GM23338 (cell line): ENCODE measurements at regions not wholly inside any gene's neighbourhood (a gene's known extent, or its start where the extent isn't known, plus 50 kb on each side); places are given as distances from the start of the nearest gene placed in this dataset.
"Not testable (repeated sequence)": the region's sequence is repeated elsewhere in the genome, so short reads cannot be mapped to it uniquely, and the experiment has no call there.

Experiments
- ATAC-seq: fragments of 200-7000 bp; cut with Tn5 transposase; 3 replicates; pipeline ENCODE4 v1.9.1; 2020
- DNase-seq: peaks from one replicate; pipeline ENCODE4 v3.0.0-alpha.2; 2015; ENCODE audit warnings: low spot score
- H2AFZ ChIP-seq: fragments of 200-600 bp; sonication (generic); 2 replicates; pipeline ENCODE4 v1.8.0; 2016; ENCODE audit warnings: antibody characterized with exemption, mild to moderate bottlenecking, moderate library complexity
- H3F3A ChIP-seq: fragments of 200-600 bp; sonication (generic); replicated peaks from 2 replicates; pipeline ENCODE4 v1.8.0; 2017; ENCODE audit warnings: antibody characterized with exemption, mixed run types, low read depth
- H3K27ac ChIP-seq: fragments of 200-600 bp; sonication (generic); 2 replicates; pipeline ENCODE4 v1.6.1; 2016; ENCODE audit warnings: low read depth
- H3K27me3 ChIP-seq: fragments of 200-600 bp; sonication (generic); 2 replicates; pipeline ENCODE4 v1.8.0; 2016; ENCODE audit warnings: mild to moderate bottlenecking, mixed run types, moderate library complexity; ENCODE audit not compliant: insufficient read depth
- H3K36me3 ChIP-seq: fragments of 200-600 bp; sonication (generic); 2 replicates; pipeline ENCODE4 v1.8.0; 2016; ENCODE audit warnings: mild to moderate bottlenecking; ENCODE audit not compliant: insufficient read depth
- H3K4me1 ChIP-seq: fragments of 200-600 bp; sonication (generic); 2 replicates; pipeline ENCODE4 v1.8.0; 2016; ENCODE audit warnings: mild to moderate bottlenecking, moderate library complexity; ENCODE audit not compliant: insufficient read depth
- H3K4me2 ChIP-seq: fragments of 200-600 bp; sonication (generic); 2 replicates; pipeline ENCODE4 v1.7.1; 2017; ENCODE audit warnings: mixed run types
- H3K4me3 ChIP-seq: fragments of 200-600 bp; sonication (generic); 2 replicates; pipeline ENCODE4 v1.6.1; 2016; ENCODE audit warnings: mixed run types
- H3K79me2 ChIP-seq: fragments of 200-600 bp; sonication (generic); replicated peaks from 2 replicates; pipeline ENCODE4 v1.8.0; 2017; ENCODE audit warnings: mild to moderate bottlenecking; ENCODE audit not compliant: insufficient read depth
- H3K9me2 ChIP-seq: fragments of 200-600 bp; sonication (generic); 2 replicates; pipeline ENCODE4 v1.8.0; 2017; ENCODE audit not compliant: insufficient read depth
- H4K20me1 ChIP-seq: fragments of 200-600 bp; sonication (generic); replicated peaks from 2 replicates; pipeline ENCODE4 v1.8.0; 2017; ENCODE audit warnings: mild to moderate bottlenecking; ENCODE audit not compliant: insufficient read depth
- H3K27ac Mint-ChIP-seq: 2 replicates; pipeline ENCODE4 v1.8.0; 2020; ENCODE audit warnings: inconsistent platforms, mild to moderate bottlenecking, moderate library complexity, mixed read lengths
- H3K27me3 Mint-ChIP-seq: 3 replicates; pipeline ENCODE4 v1.8.0; 2022; ENCODE audit warnings: low read depth, mild to moderate bottlenecking, moderate library complexity, mixed read lengths, inconsistent platforms; ENCODE audit not compliant: insufficient read depth, poor library complexity
- H3K36me3 Mint-ChIP-seq: 3 replicates; pipeline ENCODE4 v1.8.0; 2021; ENCODE audit warnings: low read depth, mild to moderate bottlenecking, inconsistent platforms, moderate library complexity, mixed read lengths
- H3K4me1 Mint-ChIP-seq: 3 replicates; pipeline ENCODE4 v1.8.0; 2020; ENCODE audit warnings: mild to moderate bottlenecking, inconsistent platforms, mixed read lengths
- H3K4me3 Mint-ChIP-seq: 3 replicates; pipeline ENCODE4 v1.8.0; 2021; ENCODE audit warnings: moderate library complexity, mild to moderate bottlenecking, inconsistent platforms, mixed read lengths
- H3K9me3 Mint-ChIP-seq: 3 replicates; pipeline ENCODE4 v1.8.0; 2020; ENCODE audit warnings: moderate library complexity, mild to moderate bottlenecking, inconsistent platforms, mixed read lengths
- EZH2 ChIP-seq: fragments of 200-600 bp; sonication (generic); IDR thresholded peaks from one replicate; pipeline ENCODE4 v1.8.0; 2017; ENCODE audit warnings: antibody characterized with exemption, mild to moderate bottlenecking, low read depth; ENCODE audit not compliant: unreplicated experiment
- STAT1 ChIP-seq: IDR thresholded peaks from one replicate; pipeline ENCODE4 v1.6.1; 2016; ENCODE audit warnings: antibody characterized with exemption; ENCODE audit not compliant: unreplicated experiment
- ZNF114 ChIP-seq: fragments of 250-450 bp; sonication (Bioruptor Pico); IDR thresholded peaks from 2 replicates; pipeline ENCODE4 v1.5.0; 2020; ENCODE audit warnings: mild to moderate bottlenecking, moderate library complexity
- ZNF331 ChIP-seq: fragments of 250-450 bp; sonication (Bioruptor Pico); IDR thresholded peaks from 2 replicates; pipeline ENCODE4 v1.5.0; 2020; ENCODE audit warnings: low read depth, mild to moderate bottlenecking, moderate library complexity
- TF ChIP-seq, protein P1 (sequence below): IDR thresholded peaks from 2 replicates; pipeline ENCODE4 v1.6.1; 2016; ENCODE audit warnings: antibody characterized with exemption
- TF ChIP-seq, protein P2 (sequence below): IDR thresholded peaks from one replicate; pipeline ENCODE4 v1.6.1; 2018; ENCODE audit warnings: antibody characterized with exemption; ENCODE audit not compliant: unreplicated experiment

DNA sequence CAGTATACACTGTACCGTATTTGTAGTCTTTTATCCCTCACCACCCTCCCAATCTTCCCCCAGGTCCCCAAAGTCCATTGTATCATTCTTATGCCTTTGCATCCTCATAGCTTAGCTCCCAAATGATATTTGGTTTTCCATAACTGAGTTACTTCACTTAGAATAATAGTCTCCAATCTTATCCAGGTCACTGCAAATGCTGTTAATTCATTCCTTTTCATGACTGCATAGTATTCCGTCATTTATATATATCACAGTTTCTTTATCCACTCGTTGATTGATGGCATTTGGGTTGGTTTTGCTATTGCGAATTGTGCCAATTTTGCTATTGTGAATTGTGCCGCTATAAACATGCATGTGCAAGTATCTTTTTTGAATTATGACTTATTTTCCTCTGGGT lies 83.6 kb upstream of the MSTN start:
- not testable (repeated sequence) for H3F3A ChIP-seq, H3K36me3 ChIP-seq, ATAC-seq, DNase-seq, H3K4me3 Mint-ChIP-seq, H3K27me3 ChIP-seq, H3K27ac Mint-ChIP-seq, H3K79me2 ChIP-seq, H3K27ac ChIP-seq, H3K9me2 ChIP-seq, H3K4me1 ChIP-seq, H3K4me3 ChIP-seq, H2AFZ ChIP-seq, H3K36me3 Mint-ChIP-seq, H3K4me2 ChIP-seq, H4K20me1 ChIP-seq, H3K27me3 Mint-ChIP-seq
- Mint-ChIP-seq H3K9me3 (peaks cover 35% of the 10 kb centered on the region), H3K4me1 (peaks cover 11% of the 10 kb centered on the region)

DNA sequence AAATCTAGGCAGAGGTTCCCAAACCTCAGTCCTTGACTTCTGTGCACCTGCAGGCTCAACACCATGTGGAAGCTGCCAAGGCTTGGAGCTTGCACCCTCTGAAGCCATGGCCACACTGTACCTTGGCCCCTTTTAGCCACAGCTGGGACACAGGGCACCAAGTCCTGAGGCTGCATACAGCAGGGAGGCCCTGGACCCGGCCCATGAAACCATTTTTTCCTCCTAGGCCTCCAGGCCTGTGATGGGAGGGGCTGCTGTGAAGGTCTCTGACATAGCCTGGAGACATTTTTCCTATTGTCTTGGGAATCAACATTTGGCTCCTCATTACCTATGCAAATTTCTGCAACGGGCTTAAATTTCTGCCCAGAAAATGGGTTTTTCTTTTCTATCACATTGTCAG lies 77.9 kb upstream of the MSTN start:
- not testable (repeated sequence) for H3K4me3 ChIP-seq, ATAC-seq, H3K27me3 ChIP-seq, H3K4me1 ChIP-seq, H3F3A ChIP-seq, H4K20me1 ChIP-seq, H3K9me2 ChIP-seq, H3K27ac ChIP-seq, H3K79me2 ChIP-seq, H3K4me1 Mint-ChIP-seq, DNase-seq, H3K27ac Mint-ChIP-seq, H3K4me2 ChIP-seq, H2AFZ ChIP-seq, H3K36me3 ChIP-seq, H3K27me3 Mint-ChIP-seq, H3K4me3 Mint-ChIP-seq
- peaks cover 53% of the 10 kb centered on the region for H3K9me3 Mint-ChIP-seq
- peaks cover 21% of the 10 kb centered on the region for H3K36me3 Mint-ChIP-seq

DNA sequence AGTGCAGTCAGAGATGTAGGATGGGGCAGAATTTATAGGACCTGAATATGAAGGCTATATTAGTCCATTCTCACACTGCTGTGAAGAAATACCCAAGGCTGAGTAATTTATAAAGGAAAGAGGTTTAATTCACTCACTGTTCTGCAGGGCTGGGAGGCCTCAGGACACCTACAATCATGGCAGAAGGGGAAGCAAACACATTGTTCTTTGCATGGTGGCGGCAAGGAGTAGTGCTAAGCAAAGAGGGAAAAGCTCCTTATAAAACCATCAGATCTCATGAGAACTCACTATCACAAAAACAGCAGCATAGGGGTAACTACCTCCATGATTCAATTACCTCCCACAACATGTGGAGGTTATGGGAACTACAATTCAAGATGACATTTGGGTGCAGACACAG lies 76.8 kb upstream of the MSTN start:
- H3K4me2 ChIP-seq: no peak overlapping the region
- peaks cover 8% of the 10 kb centered on the region; the same call in 1 of the 2 replicates for H3K9me2 ChIP-seq
- peaks cover 21% of the 10 kb centered on the region for H3K36me3 Mint-ChIP-seq
- no peaks in the 10 kb centered on the region for H3K27me3 Mint-ChIP-seq
- TF ChIP-seq, protein P1, sequence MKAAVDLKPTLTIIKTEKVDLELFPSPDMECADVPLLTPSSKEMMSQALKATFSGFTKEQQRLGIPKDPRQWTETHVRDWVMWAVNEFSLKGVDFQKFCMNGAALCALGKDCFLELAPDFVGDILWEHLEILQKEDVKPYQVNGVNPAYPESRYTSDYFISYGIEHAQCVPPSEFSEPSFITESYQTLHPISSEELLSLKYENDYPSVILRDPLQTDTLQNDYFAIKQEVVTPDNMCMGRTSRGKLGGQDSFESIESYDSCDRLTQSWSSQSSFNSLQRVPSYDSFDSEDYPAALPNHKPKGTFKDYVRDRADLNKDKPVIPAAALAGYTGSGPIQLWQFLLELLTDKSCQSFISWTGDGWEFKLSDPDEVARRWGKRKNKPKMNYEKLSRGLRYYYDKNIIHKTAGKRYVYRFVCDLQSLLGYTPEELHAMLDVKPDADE: no peak
- TF ChIP-seq ZNF331 (CRISPR knock-in tag): no peak
- no peak for TF ChIP-seq STAT1
- TF ChIP-seq, protein P2, sequence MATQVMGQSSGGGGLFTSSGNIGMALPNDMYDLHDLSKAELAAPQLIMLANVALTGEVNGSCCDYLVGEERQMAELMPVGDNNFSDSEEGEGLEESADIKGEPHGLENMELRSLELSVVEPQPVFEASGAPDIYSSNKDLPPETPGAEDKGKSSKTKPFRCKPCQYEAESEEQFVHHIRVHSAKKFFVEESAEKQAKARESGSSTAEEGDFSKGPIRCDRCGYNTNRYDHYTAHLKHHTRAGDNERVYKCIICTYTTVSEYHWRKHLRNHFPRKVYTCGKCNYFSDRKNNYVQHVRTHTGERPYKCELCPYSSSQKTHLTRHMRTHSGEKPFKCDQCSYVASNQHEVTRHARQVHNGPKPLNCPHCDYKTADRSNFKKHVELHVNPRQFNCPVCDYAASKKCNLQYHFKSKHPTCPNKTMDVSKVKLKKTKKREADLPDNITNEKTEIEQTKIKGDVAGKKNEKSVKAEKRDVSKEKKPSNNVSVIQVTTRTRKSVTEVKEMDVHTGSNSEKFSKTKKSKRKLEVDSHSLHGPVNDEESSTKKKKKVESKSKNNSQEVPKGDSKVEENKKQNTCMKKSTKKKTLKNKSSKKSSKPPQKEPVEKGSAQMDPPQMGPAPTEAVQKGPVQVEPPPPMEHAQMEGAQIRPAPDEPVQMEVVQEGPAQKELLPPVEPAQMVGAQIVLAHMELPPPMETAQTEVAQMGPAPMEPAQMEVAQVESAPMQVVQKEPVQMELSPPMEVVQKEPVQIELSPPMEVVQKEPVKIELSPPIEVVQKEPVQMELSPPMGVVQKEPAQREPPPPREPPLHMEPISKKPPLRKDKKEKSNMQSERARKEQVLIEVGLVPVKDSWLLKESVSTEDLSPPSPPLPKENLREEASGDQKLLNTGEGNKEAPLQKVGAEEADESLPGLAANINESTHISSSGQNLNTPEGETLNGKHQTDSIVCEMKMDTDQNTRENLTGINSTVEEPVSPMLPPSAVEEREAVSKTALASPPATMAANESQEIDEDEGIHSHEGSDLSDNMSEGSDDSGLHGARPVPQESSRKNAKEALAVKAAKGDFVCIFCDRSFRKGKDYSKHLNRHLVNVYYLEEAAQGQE: no peak
- TF ChIP-seq ZNF114 (CRISPR knock-in tag): no peak
- TF ChIP-seq EZH2: no peak
- H3K36me3 ChIP-seq: no peaks in the 10 kb centered on the region
- H3K9me3 Mint-ChIP-seq: peaks cover 53% of the 10 kb centered on the region
- no peaks in the 10 kb centered on the region for H3K27me3 ChIP-seq
- H3K79me2 ChIP-seq: no peaks in the 10 kb centered on the region
- no peaks in the 10 kb centered on the region for H4K20me1 ChIP-seq
- no peak overlapping the region for H2AFZ ChIP-seq
- DNase-seq (no peak), ATAC-seq (no peak)
- no peaks in the 10 kb centered on the region for H3F3A ChIP-seq
- no peaks in the 10 kb centered on the region for H3K4me1 ChIP-seq
- H3K4me3 Mint-ChIP-seq: no peak overlapping the region
- H3K27ac Mint-ChIP-seq: no peak overlapping the region
- H3K4me1 Mint-ChIP-seq: no peaks in the 10 kb centered on the region
- no peak overlapping the region for H3K4me3 ChIP-seq
- H3K27ac ChIP-seq: no peak overlapping the region
